A673 (cell line): ENCODE measurements at regions not wholly inside any gene's neighbourhood (a gene's known extent, or its start where the extent isn't known, plus 50 kb on each side); places are given as distances from the start of the nearest gene placed in this dataset.
"Not testable (repeated sequence)": the region's sequence is repeated elsewhere in the genome, so short reads cannot be mapped to it uniquely, and the experiment has no call there.

Experiments used
- CTCF ChIP-seq: fragments of 300-800, 200-600 bp; sonication (generic); conservative IDR thresholded peaks from 2 replicates; pipeline ENCODE4 v1.5.1; 2017; ENCODE audit warnings: low read depth, mild to moderate bottlenecking, antibody characterized with exemption, low read length, moderate library complexity, mixed read lengths
- EZH2 ChIP-seq: fragments of 200-600 bp; sonication (generic); IDR thresholded peaks from 2 replicates; pipeline ENCODE4 v1.6.1; 2017; ENCODE audit warnings: borderline replicate concordance, low read depth, mild to moderate bottlenecking, mixed read lengths, antibody characterized with exemption, low read length; ENCODE audit not compliant: poor library complexity, severe bottlenecking

GRCh38 chr7:49033140-49033539, 108.8 kb downstream of the CDC14C start:
- TF ChIP-seq CTCF, EZH2: not testable (repeated sequence)
